ENCODE measurements at regions not wholly inside any gene's neighbourhood (a gene's known extent, or its start where the extent isn't known, plus 50 kb on each side); places are given as distances from the start of the nearest gene placed in this dataset.

- TF ChIP-seq POLR2AphosphoS5 (IDR thresholded peaks at IDR 0.05; ENCODE audit: low read depth, low read length), result peak; percentile 43; the same call in 1 of the 2 replicates
- TF ChIP-seq REST (IDR thresholded peaks at IDR 0.05; ENCODE audit: low read depth), result no peak
- TF ChIP-seq CEBPB (IDR thresholded peaks at IDR 0.05; ENCODE audit: low read depth), result no peak; the same call in 1 of the 2 replicates
- TF ChIP-seq POLR2A (IDR thresholded peaks at IDR 0.05; ENCODE audit: borderline replicate concordance, extremely low read depth, insufficient read depth, insufficient read length), result no peak
- TF ChIP-seq EZH2 (IDR thresholded peaks at IDR 0.05), result no peak
- TF ChIP-seq CTCF (IDR thresholded peaks at IDR 0.05 in 2 of 3, conservative IDR thresholded peaks at IDR 0.05 in 1 of 3; ENCODE audit: borderline replicate concordance in 1 of 3, insufficient read depth in 1 of 3, low read depth in 2 of 3, low read length in 2 of 3), result no peak
- TF ChIP-seq MAX (IDR thresholded peaks at IDR 0.05), result peak; percentile 67; the same call in 1 of the 2 replicates
- TF ChIP-seq ATF3 (IDR thresholded peaks at IDR 0.05), result no peak
- no peak for TF ChIP-seq ZNF274 (IDR thresholded peaks at IDR 0.05; ENCODE audit: low read depth, low read length)
- peak; percentile 76 for TF ChIP-seq FOSL1 (IDR thresholded peaks at IDR 0.05; ENCODE audit: low read depth)
- TF ChIP-seq RAD21 (IDR thresholded peaks at IDR 0.05; ENCODE audit: low read depth), result peak; percentile 27; the same call in 1 of the 2 replicates
These were observed 189.0 kb upstream of the HES1 start for GRCh38 chr3:193946945-193947344.
